Astrocyte (in vitro differentiated cells and primary cell): ENCODE measurements at regions not wholly inside any gene's neighbourhood (a gene's known extent, or its start where the extent isn't known, plus 50 kb on each side); places are given as distances from the start of the nearest gene placed in this dataset.

Source experiments
- DNase-seq: peaks from one replicate; pipeline ENCODE4 v3.0.0-alpha.2; 2010; ENCODE audit warnings: low read depth
- FAIRE-seq: peaks from 2 replicates; lab custom pipeline; 2011; peaks lifted over from hg19 to GRCh38; lab: Jason Lieb, UNC
- H2AFZ ChIP-seq: 2 replicates; pipeline ENCODE4 v1.6.0; 2012; ENCODE audit warnings: low read depth, low read length, inconsistent platforms
- H3K27ac ChIP-seq: 2 replicates; pipeline ENCODE4 v1.5.1; 2011; ENCODE audit warnings: low read depth, low read length, inconsistent platforms
- H3K27me3 ChIP-seq: 2 replicates; pipeline ENCODE4 v1.6.0; 2011; ENCODE audit warnings: low read length, inconsistent platforms; ENCODE audit not compliant: insufficient read depth
- H3K36me3 ChIP-seq: 2 replicates; pipeline ENCODE4 v1.5.1; 2011; ENCODE audit warnings: low read length, inconsistent platforms; ENCODE audit not compliant: insufficient read depth
- H3K4me1 ChIP-seq: 2 replicates; pipeline ENCODE4 v1.5.1; 2011; ENCODE audit warnings: low read length, inconsistent platforms; ENCODE audit not compliant: insufficient read depth
- H3K4me2 ChIP-seq: 2 replicates; pipeline ENCODE4 v1.6.0; 2012; ENCODE audit warnings: low read length, inconsistent platforms
- H3K4me3 ChIP-seq: 2 replicates; pipeline ENCODE4 v1.5.1; 2011; ENCODE audit warnings: low read depth, mild to moderate bottlenecking, low read length, inconsistent platforms; ENCODE audit not compliant: insufficient read depth
- H3K79me2 ChIP-seq: 2 replicates; pipeline ENCODE4 v1.6.0; 2012; ENCODE audit warnings: mild to moderate bottlenecking, low read length, inconsistent platforms; ENCODE audit not compliant: insufficient read depth
- H3K9ac ChIP-seq: 2 replicates; pipeline ENCODE4 v1.6.0; 2012; ENCODE audit warnings: mild to moderate bottlenecking, low read length, inconsistent platforms
- H3K9me3 ChIP-seq: 2 replicates; pipeline ENCODE4 v1.5.1; 2012; ENCODE audit warnings: low read depth, mild to moderate bottlenecking, low read length, inconsistent platforms; ENCODE audit not compliant: insufficient read depth
- H4K20me1 ChIP-seq: 2 replicates; pipeline ENCODE4 v1.6.0; 2012; ENCODE audit warnings: low read length, inconsistent platforms; ENCODE audit not compliant: insufficient read depth
- H3K27ac Mint-ChIP-seq: one replicate; pipeline ENCODE4 v1.8.0; 2021; ENCODE audit warnings: mild to moderate bottlenecking, mixed read lengths; ENCODE audit not compliant: unreplicated experiment
- H3K27me3 Mint-ChIP-seq: one replicate; pipeline ENCODE4 v1.8.0; 2021; ENCODE audit warnings: low read depth, mixed read lengths; ENCODE audit not compliant: unreplicated experiment
- H3K36me3 Mint-ChIP-seq: one replicate; pipeline ENCODE4 v1.8.0; 2021; ENCODE audit warnings: low read depth, mixed read lengths; ENCODE audit not compliant: unreplicated experiment
- H3K4me1 Mint-ChIP-seq: one replicate; pipeline ENCODE4 v1.8.0; 2021; ENCODE audit warnings: low read depth, mixed read lengths; ENCODE audit not compliant: unreplicated experiment
- H3K4me3 Mint-ChIP-seq: one replicate; pipeline ENCODE4 v1.8.0; 2021; ENCODE audit warnings: mild to moderate bottlenecking, moderate library complexity, mixed read lengths; ENCODE audit not compliant: unreplicated experiment
- H3K9me3 Mint-ChIP-seq: one replicate; pipeline ENCODE4 v1.8.0; 2021; ENCODE audit warnings: mild to moderate bottlenecking, mixed read lengths; ENCODE audit not compliant: unreplicated experiment
- EZH2 ChIP-seq: IDR thresholded peaks from 2 replicates; pipeline ENCODE4 v1.6.1; 2012; ENCODE audit warnings: mild to moderate bottlenecking, low read length, inconsistent platforms; ENCODE audit not compliant: insufficient read depth
- TF ChIP-seq, protein P1 (sequence below): IDR thresholded peaks from 2 replicates; pipeline ENCODE4 v1.5.1; 2011; ENCODE audit warnings: low read depth, mild to moderate bottlenecking, inconsistent platforms, low read length, moderate library complexity; ENCODE audit not compliant: insufficient read depth

DNA sequence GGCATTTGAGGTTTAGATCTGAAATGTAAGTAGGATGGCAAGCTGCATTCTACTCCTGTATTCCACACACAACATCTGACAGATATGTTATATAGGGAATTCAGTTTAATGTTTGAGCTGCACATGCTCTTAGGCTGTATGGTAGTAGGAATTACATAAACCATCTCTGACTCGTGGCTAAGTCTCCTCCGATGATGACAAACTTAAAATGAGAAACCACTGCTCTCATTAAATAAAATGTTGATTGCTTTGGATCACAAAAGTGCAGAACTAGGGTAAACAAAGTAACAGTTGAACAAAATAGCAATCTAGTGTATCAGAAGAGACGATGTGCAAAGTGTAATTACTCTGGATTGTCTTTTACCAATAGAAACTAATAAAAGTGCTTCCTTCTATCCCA, 50.1 kb upstream of the WDR75 start:
- peaks cover 2% of the 10 kb centered on the region for H3K27me3 Mint-ChIP-seq
- DNase-seq = no peak

More for the DNA sequence above, 50.1 kb upstream of the WDR75 start:
- Histone ChIP-seq H3K36me3 (no peaks in the 10 kb centered on the region), H4K20me1 (no peaks in the 10 kb centered on the region), H3K4me3 (no peak overlapping the region), H3K9me3 (no peaks in the 10 kb centered on the region), H3K4me1 (peaks cover 10% of the 10 kb centered on the region), H3K79me2 (no peaks in the 10 kb centered on the region), H3K27ac (no peak overlapping the region), H3K4me2 (no peak overlapping the region), H3K27me3 (no peaks in the 10 kb centered on the region), H3K9ac (no peak overlapping the region), H2AFZ (no peak overlapping the region)
- Mint-ChIP-seq H3K4me3 (no peak overlapping the region), H3K9me3 (peaks cover 4% of the 10 kb centered on the region), H3K27ac (no peak overlapping the region), H3K4me1 (peaks cover 25% of the 10 kb centered on the region), H3K36me3 (no peaks in the 10 kb centered on the region)
- TF ChIP-seq, protein P1, sequence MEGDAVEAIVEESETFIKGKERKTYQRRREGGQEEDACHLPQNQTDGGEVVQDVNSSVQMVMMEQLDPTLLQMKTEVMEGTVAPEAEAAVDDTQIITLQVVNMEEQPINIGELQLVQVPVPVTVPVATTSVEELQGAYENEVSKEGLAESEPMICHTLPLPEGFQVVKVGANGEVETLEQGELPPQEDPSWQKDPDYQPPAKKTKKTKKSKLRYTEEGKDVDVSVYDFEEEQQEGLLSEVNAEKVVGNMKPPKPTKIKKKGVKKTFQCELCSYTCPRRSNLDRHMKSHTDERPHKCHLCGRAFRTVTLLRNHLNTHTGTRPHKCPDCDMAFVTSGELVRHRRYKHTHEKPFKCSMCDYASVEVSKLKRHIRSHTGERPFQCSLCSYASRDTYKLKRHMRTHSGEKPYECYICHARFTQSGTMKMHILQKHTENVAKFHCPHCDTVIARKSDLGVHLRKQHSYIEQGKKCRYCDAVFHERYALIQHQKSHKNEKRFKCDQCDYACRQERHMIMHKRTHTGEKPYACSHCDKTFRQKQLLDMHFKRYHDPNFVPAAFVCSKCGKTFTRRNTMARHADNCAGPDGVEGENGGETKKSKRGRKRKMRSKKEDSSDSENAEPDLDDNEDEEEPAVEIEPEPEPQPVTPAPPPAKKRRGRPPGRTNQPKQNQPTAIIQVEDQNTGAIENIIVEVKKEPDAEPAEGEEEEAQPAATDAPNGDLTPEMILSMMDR = no peak
- TF ChIP-seq EZH2 = no peak
- FAIRE-seq = no peak
